ENCODE measurements at regions not wholly inside any gene's neighbourhood (a gene's known extent, or its start where the extent isn't known, plus 50 kb on each side); places are given as distances from the start of the nearest gene placed in this dataset.
A peak's percentile ranks its signal among the peaks of the same experiment; 100 is the strongest.

DNA sequence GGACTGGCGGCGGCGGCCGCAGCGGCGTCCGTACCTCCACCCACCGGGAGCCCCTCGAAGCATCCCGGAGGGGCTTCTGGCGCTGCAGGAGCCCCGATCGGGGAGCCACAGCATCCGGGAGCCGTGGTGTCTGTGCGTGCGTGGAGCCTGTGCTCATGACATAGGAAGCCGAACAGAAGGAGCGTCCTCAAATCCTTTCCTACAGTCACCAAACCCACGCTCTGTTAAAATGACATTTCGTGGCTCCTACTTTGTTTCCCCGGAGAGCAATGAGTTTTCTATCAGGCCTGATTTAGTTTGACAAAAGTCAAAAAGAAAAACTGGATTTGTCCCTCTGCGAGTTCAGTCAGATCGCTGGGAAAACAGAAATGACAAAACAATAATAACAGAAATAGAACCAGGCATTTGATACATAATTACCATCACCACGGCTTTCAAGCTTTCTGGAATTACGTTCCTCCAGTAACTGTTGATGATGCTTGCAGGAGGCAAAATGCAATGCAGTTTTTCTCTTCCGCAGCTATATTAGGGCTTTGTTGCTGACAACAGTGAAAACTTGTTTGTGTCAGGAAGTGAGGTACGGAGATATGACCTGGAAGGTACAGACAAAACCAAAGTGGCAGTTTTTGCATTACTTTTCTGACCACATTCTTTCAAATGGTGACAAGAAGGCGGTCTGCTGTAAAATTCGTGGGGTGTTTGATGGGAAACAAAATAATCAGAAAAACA, 219.3 kb upstream of the MKLN1 start:
- peak; percentile 36 for DNase-seq (ENCODE audit: low read depth)

DNA sequence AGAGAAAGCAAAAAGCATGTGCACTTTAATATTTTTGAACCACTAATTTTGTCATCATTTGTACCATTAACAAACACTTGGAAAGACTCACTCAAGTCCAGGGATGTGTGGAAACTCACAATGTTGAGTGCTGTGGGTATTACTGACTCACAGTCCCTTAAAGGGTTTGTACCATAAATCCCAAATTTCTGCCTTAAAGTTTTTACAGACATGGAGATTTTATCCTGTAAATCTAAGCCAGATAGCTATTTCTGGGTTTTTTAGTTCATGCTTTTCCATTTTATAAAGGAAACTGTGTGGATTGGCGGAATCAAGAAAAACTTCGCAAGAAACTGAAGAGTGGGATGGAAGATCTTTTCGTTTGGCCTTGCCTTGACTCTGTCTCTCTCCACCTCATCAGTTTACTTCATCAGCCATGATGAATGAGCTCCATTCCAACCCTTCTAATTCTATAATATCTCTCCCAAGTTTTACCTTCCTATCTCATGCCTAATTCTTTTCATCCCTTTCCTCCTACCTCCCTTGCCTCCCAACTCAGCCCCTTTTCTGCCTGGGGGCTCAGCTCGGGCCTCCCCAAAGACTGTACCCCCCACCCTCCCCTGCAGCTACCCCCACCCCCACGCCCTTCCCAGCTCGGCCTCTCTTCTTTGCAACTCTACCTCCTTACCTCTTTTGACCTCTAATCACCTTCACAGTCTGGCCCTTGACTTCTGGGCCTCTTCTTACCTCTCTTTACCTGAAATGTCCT, 218.5 kb upstream of the MKLN1 start:
- no peak for DNase-seq (ENCODE audit: low read depth)

DNA sequence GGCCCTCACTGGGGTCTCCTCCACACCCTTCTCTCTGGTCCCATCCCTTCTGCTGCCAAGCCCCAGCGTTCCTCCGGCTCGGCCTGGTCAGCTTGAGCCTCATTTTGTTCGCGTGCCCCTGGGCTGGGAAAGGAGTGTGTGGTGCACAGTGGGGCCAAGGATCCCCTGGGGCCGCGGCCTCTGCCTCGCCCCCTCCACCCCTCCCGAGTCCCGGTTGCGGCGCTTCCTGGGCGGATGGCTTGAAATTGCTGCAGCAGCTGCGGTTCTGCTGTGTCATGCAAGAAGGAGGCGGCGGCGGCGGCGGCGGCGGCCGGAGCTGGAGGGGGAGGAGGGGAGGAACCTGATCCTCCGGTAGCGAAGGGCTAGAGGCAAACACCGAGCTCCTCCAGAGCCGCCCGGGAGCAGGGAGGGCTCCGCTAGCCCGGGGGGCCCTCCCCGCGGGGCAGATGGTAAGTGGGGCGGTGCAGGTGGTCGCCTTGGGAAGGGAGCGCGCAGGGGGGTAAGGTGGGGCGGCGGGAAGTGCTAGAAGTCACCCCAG, 217.8 kb upstream of the MKLN1 start:
- DNase-seq (ENCODE audit: low read depth), result peak; percentile 66

DNA sequence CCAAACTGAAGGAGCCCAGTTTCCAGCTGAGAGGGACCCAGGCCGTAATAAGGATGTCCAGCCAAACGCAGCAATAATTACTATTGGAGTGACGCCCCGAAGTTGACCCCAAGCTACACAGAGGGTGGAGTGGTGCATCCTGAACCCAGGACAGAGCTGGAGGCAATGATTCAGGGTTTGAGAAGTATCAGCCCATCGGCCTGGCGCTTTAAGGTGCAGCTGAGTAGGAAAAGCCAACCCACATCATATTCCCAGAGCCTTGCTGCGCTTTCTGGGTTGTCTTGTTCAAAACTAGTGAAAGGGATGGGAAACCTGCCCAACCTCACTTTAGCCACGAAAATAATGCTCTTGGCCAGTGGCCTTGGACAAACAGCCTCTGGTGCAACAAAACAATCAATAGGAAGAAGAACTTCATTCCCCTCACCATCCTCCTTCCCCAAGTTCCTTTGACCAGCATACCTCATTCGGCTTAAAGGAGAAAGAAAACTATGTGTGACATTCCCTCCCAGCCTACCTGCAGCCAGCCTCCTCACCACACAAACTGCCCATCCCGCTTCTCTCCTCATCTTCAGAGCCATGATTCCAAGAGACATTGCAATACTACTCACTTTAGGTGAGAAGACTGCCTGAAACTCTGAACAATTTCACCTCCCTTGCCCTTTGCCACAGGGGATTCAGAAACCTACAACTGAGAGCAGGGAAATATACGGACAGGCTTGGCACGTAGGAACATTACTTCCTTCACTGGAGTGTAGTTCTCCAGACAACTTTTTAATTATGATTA, 217.2 kb upstream of the MKLN1 start:
- DNase-seq (ENCODE audit: low read depth), result no peak

DNA sequence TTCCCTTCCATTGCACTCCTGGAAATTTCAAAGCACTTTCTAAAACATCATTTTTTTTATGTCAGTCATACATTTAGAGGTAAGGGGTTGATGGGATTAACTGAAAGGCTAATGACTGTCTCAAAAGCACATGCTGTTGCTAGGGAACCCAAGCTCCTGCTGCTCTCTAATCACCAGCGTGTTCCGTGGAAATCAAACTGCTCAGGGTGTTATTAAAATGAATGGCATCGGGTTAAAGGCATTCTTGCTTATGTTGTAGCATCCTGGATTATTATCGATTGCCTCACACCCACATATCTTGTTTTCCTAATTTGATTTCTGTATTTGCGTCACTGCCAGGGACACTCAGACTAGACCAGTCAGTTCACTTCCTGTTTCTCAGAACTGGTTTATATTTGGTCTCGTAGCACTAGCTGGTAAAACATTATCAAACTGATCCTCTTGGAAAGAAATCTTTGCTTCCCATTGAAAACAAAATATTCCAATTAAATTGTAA, 216.5 kb upstream of the MKLN1 start:
- DNase-seq (ENCODE audit: low read depth), result no peak

DNA sequence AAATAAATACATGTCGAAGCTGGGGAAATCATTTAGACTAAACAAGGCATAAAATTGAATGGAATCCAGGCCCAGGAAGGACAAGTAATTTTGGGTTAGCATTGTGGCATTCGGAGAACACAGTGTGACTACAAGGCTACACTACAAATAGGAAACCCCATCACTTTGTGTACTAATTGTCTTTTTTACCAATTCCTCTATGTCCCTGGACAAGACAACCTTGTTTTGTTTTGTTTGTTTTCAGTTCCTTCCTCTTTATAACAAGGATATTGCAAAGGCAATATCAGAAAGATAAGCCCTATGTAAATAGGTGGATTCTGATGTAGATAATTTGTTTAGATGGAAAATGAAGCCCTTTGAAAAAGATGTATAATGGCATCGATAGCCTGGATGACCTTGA, 215.9 kb upstream of the MKLN1 start:
- DNase-seq (ENCODE audit: low read depth), result no peak

DNA sequence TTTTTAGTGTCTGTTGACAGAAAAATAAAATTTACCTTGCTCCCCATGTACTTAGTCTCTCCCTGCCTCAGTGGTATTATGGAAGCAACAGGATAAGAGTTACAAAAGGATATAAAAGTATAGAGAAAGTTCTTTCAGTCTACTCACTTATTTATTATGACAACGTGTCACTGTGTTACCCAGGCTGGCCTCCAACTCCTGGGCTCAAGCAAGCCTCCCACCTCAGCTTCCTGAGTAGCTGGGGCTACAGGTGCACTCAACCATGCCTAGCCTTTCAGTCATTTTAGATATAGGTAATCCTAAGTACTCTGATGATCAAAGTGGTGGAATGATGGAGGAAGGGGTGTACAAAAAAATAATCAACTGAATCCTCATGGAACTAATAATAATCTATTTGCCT, 215.2 kb upstream of the MKLN1 start:
- DNase-seq (ENCODE audit: low read depth), result no peak

DNA sequence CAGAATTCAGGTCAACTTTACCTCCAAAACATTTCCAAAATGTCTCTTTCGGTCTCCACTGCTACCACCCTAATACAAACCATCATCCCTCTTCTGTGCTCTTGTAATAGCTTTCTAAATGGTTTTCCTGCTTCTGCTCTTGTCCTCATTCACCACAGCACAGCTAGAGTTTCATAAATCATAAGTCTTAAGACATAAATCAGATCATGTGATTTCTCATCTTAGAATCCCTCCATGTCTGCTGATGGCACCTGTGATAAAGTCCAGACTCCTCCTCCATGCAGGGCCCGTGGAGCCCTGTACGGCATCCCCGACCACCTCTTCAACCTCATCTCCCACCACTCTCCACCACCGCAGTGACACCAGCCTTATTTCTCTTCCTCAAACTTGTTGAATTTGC, 212.3 kb upstream of the MKLN1 start:
- DNase-seq (ENCODE audit: low read depth), result no peak

DNA sequence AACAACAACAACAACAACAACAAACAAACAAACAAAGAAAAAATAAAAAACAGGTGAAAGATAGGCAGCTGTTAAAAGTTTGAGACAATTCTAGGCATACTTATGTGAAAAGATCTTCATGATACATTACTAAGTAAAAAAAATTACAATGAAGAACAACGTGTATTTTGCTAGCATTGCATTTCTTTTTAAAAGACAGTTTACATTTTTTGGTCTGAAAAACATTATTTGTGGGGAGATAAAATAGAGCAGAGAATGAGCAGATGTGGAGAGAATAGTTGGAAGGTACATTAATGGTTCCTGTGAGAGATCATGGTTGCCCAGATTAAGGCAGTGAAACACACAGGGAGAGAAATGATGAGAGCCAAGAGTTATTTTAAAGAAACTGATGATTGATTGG, 210.2 kb upstream of the MKLN1 start:
- DNase-seq (ENCODE audit: low read depth), result no peak

DNA sequence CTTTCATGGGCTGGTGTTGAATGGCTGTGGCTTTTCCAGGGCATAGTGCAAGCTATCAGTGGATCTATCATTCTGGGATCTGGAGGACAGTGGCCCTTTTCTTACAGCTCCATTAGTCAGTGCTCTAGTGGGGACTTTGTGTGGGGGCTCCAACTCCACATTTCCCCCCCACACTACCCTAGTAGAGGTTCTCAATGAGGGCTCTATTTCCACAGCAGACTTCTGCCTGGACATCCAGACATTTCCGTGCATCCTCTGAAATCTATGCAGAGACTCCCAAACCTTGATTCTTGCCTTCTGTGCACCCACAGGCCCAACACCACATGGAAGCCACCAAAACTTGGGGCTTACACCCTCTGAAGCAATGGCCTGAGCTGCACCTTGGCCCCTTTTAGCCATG, 208.3 kb upstream of the MKLN1 start:
- no peak for DNase-seq (ENCODE audit: low read depth)

DNA sequence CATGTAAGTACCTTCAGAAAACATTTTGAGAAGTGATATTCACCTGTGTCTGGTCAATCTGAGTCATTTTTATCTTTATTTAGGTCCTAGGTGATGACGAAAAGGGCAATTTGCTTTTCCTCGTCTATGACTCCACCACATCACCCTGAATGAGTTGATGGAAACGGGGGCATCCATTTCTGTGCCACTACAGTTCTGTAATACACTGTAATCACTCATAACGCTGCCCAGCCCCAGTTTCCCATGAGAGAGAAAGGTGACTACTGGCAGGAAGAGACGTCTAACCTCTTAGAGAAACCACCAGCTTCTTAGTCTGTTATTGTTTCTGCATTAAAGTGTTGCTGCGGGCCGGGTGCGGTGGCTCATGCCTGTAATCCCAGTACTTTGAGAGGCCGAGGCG, 205.3 kb upstream of the MKLN1 start:
- DNase-seq (ENCODE audit: low read depth), result no peak

DNA sequence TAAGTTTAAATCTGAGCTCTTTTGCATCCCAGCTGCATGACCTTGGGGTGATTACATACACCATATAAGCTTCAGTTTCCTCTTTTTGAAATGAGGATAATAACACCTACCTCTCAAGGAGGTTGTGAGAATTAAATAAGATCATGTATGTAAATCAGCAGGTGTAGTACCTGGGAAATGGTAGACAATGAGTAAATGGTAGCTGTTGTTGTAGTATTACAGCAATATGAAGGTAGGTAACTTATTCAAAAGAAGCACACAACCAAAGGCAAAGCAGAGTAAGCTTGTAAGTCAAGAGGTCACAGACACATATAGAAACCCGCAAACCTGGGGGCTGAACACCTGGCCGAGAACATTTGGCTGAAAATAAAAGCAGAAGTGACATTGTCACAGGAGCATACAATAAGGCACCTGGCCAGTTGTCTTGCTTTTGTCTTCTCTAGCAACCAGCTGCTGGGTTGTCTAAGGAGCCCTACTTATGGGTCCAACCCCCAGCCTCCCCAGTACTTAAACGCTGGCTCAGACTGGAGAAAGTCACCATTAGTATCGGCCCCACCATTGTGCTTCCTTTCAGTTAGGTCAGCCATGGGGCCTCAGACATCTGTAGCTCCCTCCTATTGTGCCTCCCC, 203.6 kb upstream of the MKLN1 start:
- DNase-seq (ENCODE audit: low read depth), result no peak

DNA sequence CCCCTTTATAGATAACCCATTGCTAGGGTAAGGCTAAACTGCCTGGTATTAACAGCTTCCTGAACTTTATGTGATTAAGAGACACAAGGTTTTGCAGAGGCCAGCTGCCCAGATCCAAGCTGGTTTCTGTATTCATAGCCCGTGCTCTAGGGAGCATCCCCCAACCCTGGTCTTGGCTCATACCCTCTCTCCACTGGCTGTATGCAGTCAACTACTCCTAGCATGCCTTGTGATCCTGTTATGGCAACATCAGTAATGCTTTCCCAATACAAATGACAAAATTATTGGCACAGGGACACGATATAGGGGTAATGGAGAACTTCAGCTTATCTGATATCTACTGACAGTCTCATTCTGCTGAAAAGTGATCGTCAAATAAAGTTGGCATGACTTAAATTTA, 202.8 kb upstream of the MKLN1 start:
- no peak for DNase-seq (ENCODE audit: low read depth)

DNA sequence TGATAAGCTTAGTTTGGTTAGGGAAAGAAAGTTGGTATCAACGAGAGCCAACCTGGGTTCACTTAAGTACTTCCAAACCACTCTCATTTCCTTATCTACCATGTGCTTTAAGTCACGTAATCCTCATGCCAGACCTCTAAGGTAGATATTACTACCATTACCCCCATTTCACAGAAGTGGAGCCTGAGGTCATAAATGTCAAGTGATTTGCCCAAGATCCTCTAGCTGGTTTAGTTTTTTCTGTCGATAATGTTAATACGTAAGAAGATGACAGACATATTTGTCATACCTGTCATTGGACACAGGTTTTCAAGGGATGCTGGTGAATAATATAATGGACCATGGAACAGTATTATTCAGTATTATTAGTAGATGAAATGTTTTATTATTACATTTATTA, 197.4 kb upstream of the MKLN1 start:
- no peak for DNase-seq (ENCODE audit: low read depth)

DNA sequence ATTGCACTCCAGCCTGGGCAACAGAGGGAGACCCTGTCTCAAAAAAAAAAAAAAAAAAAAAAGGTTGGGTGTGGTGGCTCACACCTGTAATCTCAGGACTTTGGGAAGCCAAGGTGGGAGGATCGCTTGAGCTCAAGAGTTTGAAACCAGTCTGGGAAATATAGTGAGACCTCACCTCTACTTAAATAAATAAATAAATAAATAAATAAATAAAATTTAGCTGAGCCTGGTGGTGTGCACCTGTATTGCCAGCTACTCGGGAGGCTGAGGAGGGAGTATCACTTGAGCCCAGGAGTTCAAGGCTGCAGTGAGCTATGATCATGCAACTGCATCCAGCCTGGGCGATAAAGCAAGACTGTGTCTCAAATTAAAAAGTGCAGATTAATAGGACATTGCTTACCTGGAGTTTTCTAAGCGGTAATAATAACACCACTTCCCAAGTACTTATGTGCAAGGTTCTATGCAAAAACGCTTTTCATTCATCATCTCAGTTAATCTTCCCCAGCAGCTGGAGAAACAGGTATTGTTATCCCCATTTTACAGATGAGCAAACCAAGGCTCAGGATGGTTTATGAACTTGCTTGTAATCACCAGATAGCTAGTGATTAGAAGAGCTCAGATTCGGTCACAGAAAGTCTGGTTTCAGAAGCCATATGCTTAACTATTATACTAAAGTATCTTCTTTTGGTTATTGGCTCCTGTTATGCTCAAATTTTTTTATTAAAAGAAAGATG, 196.5 kb upstream of the MKLN1 start:
- DNase-seq (ENCODE audit: low read depth), result no peak

DNA sequence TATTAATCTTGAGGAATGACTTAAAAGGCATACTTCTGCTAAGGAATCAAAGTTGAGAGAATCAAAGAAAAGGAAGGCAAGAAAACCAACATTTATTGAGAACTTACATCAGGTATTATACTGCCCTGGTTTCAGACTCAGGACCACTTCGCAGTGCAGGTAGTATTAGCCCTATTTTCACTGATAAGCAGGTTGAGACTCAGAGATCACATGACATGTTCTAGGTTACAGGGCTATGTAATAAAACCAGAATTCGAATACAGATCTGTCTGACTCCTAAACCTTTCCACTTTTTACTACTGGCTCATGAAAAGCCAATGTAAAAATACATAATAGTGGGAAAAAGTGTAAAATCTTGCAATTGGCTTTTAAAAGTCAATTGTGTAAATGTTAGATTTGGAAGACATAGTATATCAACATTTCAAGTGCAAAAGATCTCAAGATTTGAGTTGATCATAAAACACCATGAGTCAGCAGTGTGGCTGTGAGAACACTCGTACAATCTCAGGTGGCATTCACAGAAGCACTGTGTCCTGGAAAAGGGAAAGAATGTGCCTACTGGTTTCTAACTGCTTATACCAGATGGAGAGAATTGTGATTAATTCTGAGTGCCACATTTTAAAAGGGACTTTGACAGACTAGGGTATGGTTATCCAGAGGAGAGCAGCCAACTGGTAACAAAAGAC, 195.8 kb upstream of the MKLN1 start:
- no peak for DNase-seq (ENCODE audit: low read depth)

DNA sequence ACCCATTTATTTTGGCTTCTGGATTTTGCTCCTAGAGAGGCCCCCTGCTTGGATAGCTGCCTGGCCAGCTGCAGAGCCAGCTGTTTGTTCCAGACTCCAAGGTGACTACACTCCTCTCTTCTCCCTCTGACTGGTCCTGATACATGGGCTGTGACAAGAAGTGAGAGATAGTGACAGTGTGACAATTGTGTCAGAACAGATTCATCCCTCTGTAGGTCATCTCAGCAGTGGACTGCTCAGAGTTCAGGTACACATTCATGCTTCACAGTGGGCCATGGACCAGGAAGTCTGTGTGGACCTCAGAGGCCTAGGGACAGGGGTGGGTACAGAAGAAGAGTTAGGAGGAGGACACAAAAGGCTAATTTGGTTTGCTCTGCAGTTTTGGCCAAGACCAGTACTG, 188.2 kb upstream of the MKLN1 start:
- no peak for DNase-seq (ENCODE audit: low read depth)

DNA sequence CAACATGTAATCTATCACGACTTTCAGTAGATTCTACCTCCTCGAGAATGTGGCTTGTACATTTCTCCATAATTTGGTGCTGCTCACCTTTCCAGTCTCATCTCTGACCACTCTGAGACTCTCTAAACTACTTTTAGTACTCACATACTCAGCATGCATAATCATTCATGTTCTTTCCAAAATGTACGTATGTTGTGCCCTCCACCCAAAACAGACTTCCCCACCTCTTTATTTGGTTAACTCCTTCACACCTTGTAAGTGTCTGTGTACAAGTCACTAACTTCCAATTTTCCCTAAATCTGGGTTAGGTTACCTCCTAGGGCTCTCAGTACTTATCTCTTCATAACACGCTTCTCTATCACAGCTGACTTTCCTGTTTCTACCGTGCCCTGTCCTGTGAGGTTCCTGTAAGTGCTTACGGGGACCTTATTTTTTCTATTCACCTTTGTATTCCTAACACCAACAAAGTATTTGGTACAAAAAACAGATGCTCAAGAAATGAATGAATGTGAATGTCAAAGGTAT, 186.2 kb upstream of the MKLN1 start:
- DNase-seq (ENCODE audit: low read depth), result no peak

DNA sequence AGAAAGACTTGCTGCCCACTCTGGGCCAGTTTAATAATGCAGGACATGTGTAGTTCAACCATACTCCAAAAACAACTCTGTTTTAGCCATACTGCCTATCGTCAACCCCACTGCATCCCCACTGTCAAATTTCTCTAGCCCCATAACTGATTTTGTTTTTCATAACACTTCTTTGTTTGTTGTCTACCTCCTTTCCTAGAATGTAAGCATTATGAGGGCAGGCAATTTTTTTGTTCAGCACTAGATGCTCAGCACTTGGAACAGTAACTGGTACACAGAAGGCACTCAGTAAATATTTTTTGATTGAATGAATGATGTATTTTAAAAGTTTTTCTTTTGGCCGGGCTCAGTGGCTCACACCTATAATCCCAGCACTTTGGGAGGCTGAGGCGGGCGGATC, 183.8 kb upstream of the MKLN1 start:
- DNase-seq (ENCODE audit: low read depth), result no peak

DNA sequence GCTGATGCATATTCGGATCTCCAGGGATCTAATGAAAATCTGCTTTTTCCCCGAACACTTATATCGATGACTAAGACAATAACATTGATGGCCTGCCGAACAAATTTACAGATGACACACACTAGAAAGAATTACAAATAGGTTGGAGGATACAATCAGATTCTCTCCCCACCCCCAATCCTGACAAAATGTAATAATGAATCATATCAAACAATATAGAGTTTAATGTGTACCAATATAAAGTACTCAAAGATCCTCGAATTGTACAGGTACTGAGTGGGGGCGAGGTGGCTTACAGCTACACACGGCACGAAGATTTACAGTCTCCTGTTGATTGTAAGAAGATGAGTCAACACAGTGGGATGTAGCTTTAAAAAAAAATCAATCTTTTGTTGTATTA, 182.7 kb upstream of the MKLN1 start:
- no peak for DNase-seq (ENCODE audit: low read depth)

DNA sequence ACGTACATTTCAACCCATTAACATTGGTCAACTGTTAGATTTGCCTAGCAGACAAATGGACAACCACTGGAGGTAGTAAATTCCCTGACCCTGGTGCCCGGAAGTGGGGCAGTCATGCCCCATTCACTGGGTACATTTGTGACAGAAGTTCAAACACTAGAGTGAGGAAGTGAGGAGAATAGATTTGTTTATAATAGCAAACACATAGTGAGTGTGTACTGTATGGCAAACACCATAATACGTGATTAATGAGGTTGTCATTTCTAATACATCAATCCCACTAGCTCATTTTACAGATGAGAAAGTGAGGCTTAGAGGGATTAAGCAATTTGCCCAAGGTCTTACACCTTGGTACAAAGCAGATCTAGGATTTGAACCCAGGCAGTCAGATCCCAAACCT, 181.9 kb upstream of the MKLN1 start:
- no peak for DNase-seq (ENCODE audit: low read depth)

Measured in T follicular helper cell (primary cell).